ENCODE measurements at regions not wholly inside any gene's neighbourhood (a gene's known extent, or its start where the extent isn't known, plus 50 kb on each side); places are given as distances from the start of the nearest gene placed in this dataset.

DNA sequence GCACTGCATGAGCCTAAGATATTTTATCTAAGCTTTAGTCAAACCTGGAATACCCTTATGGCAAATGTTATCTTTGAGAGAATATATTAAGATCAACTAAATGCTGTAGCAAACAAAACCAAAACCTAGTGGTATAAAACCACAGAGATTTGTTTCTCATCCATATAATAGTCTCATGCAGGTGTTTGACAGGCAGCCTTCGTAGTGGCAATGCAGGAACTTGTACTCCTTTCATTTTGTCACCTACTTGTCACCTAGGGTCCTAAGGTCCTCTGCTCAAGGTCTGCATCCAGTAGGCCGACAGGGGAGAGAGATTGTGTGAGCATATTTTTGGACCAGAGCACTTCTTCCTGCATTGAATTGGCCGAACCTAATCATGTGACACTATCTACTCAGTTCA lies 352.6 kb downstream of the GPR37 start:
- peaks cover 4% of the 10 kb centered on the region in 2 donors for H3K9me3 Mint-ChIP-seq
- no peak for ATAC-seq
- intact Hi-C loops (cut with micrococcal nuclease): no loop called here
- H3K36me3 ChIP-seq (ENCODE audit: control insufficient read depth, insufficient read depth, low read length): no peaks in the 10 kb centered on the region
- H3K4me3 Mint-ChIP-seq: no peak overlapping the region
- WGBS (ENCODE audit: insufficient coverage): 11% methylated on average over 1 of the region's 3 CpGs
- no peaks in the 10 kb centered on the region for H3K27me3 ChIP-seq (ENCODE audit: control insufficient read depth, insufficient read depth, low read length)
- no peaks in the 10 kb centered on the region for H3K9me3 ChIP-seq (ENCODE audit: control insufficient read depth, insufficient read depth, low read length)
- H3K27me3 Mint-ChIP-seq (ENCODE audit: low read depth in 2 of 2): no peaks in the 10 kb centered on the region
- no peak overlapping the region for H3K27ac Mint-ChIP-seq
- no peak overlapping the region for H3K4me3 ChIP-seq (ENCODE audit: low read length)
- no peaks in the 10 kb centered on the region for H3K4me1 ChIP-seq (ENCODE audit: control insufficient read depth, insufficient read depth, low read length)
- no peak for DNase-seq
- no peaks in the 10 kb centered on the region for H3K4me1 Mint-ChIP-seq
- TF ChIP-seq, protein P1, sequence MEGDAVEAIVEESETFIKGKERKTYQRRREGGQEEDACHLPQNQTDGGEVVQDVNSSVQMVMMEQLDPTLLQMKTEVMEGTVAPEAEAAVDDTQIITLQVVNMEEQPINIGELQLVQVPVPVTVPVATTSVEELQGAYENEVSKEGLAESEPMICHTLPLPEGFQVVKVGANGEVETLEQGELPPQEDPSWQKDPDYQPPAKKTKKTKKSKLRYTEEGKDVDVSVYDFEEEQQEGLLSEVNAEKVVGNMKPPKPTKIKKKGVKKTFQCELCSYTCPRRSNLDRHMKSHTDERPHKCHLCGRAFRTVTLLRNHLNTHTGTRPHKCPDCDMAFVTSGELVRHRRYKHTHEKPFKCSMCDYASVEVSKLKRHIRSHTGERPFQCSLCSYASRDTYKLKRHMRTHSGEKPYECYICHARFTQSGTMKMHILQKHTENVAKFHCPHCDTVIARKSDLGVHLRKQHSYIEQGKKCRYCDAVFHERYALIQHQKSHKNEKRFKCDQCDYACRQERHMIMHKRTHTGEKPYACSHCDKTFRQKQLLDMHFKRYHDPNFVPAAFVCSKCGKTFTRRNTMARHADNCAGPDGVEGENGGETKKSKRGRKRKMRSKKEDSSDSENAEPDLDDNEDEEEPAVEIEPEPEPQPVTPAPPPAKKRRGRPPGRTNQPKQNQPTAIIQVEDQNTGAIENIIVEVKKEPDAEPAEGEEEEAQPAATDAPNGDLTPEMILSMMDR (IDR thresholded peaks at IDR 0.05): no peak
- H3K36me3 Mint-ChIP-seq: no peaks in the 10 kb centered on the region
- H3K27ac ChIP-seq (ENCODE audit: low read length): no peak overlapping the region

DNA sequence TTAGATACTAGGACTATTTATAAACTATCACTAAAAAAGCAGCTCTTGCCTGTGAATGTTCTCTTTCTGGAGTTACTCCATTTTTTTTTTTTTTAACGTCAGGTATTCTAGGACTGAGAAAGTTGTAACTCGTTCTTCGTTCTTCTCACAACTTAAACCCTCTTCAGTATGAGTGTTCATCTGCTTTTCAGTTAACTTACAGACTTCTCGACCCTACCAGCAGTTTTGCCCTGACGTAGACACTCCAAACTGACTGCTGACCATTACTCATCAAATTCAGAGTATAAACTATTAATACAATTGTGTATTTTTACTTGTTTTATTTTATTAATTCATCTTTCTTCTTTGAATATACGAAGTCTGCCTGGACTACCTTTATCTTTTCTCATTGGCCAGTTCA lies 353.1 kb downstream of the GPR37 start:
- Histone ChIP-seq H3K9me3 (ENCODE audit: control insufficient read depth, insufficient read depth, low read length) (no peaks in the 10 kb centered on the region), H3K27me3 (ENCODE audit: control insufficient read depth, insufficient read depth, low read length) (no peaks in the 10 kb centered on the region), H3K36me3 (ENCODE audit: control insufficient read depth, insufficient read depth, low read length) (no peaks in the 10 kb centered on the region), H3K4me3 (ENCODE audit: low read length) (no peak overlapping the region), H3K4me1 (ENCODE audit: control insufficient read depth, insufficient read depth, low read length) (no peaks in the 10 kb centered on the region), H3K27ac (ENCODE audit: low read length) (no peak overlapping the region)
- intact Hi-C loops (cut with micrococcal nuclease): no loop called here
- ATAC-seq: no peak
- Mint-ChIP-seq H3K4me3 (no peak overlapping the region), H3K36me3 (no peaks in the 10 kb centered on the region), H3K27me3 (ENCODE audit: low read depth in 2 of 2) (no peaks in the 10 kb centered on the region), H3K9me3 (peaks cover 4% of the 10 kb centered on the region in 2 donors), H3K27ac (no peak overlapping the region), H3K4me1 (no peaks in the 10 kb centered on the region)
- 60% methylated on average over 4 of the region's 6 CpGs for WGBS (ENCODE audit: insufficient coverage)
- TF ChIP-seq, protein P1 (IDR thresholded peaks at IDR 0.05): no peak
- DNase-seq: no peak

GRCh38 chr7:124411796-124412195 lies 353.8 kb downstream of the GPR37 start:
- WGBS (ENCODE audit: insufficient coverage): 64% methylated on average over 7 of the region's 7 CpGs
- Histone ChIP-seq H3K4me3 (ENCODE audit: low read length) (no peak overlapping the region), H3K27me3 (ENCODE audit: control insufficient read depth, insufficient read depth, low read length) (no peaks in the 10 kb centered on the region), H3K27ac (ENCODE audit: low read length) (no peak overlapping the region), H3K9me3 (ENCODE audit: control insufficient read depth, insufficient read depth, low read length) (no peaks in the 10 kb centered on the region), H3K4me1 (ENCODE audit: control insufficient read depth, insufficient read depth, low read length) (no peaks in the 10 kb centered on the region), H3K36me3 (ENCODE audit: control insufficient read depth, insufficient read depth, low read length) (no peaks in the 10 kb centered on the region)
- H3K4me3 Mint-ChIP-seq: no peak overlapping the region
- H3K27ac Mint-ChIP-seq: no peak overlapping the region
- no peaks in the 10 kb centered on the region for H3K4me1 Mint-ChIP-seq
- H3K9me3 Mint-ChIP-seq: peaks cover 5 to 8% of the 10 kb centered on the region in 2 donors
- H3K27me3 Mint-ChIP-seq (ENCODE audit: low read depth in 2 of 2): no peaks in the 10 kb centered on the region
- H3K36me3 Mint-ChIP-seq: no peaks in the 10 kb centered on the region
- DNase-seq (no peak), ATAC-seq (no peak)
- intact Hi-C loops (cut with micrococcal nuclease): no loop called here
- TF ChIP-seq, protein P1 (IDR thresholded peaks at IDR 0.05): no peak

DNA sequence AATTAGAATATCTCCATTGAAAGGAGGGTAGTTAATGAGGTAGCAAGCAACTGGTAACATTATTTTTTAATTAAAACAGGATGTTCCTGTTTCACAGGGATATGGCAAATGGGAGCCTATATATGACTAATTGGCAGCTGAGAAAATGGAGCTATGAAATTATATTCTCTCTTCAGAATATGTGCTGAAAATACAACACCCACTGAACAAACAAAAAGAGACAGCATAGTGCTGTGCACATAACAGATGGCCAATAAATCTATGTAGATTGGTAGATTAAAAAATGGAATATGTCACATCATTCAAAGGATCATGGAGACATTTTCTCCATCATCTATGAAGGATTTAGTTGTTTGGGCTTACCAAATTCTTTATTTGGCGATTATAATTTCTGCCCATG lies 362.0 kb downstream of the GPR37 start:
- Mint-ChIP-seq H3K27ac (no peak overlapping the region), H3K4me3 (no peak overlapping the region), H3K4me1 (no peaks in the 10 kb centered on the region), H3K27me3 (ENCODE audit: low read depth in 2 of 2) (no peaks in the 10 kb centered on the region), H3K9me3 (peaks cover 16% of the 10 kb centered on the region in 2 donors), H3K36me3 (no peaks in the 10 kb centered on the region)
- no peaks in the 10 kb centered on the region for H3K27me3 ChIP-seq (ENCODE audit: control insufficient read depth, insufficient read depth, low read length)
- ATAC-seq (no peak), DNase-seq (no peak)
- H3K9me3 ChIP-seq (ENCODE audit: control insufficient read depth, insufficient read depth, low read length): peaks cover 2% of the 10 kb centered on the region
- H3K4me1 ChIP-seq (ENCODE audit: control insufficient read depth, insufficient read depth, low read length): no peaks in the 10 kb centered on the region
- no peak overlapping the region for H3K4me3 ChIP-seq (ENCODE audit: low read length)
- H3K36me3 ChIP-seq (ENCODE audit: control insufficient read depth, insufficient read depth, low read length): no peaks in the 10 kb centered on the region
- intact Hi-C loops (cut with micrococcal nuclease): no loop called here
- H3K27ac ChIP-seq (ENCODE audit: low read length): no peak overlapping the region
- TF ChIP-seq, protein P1 (IDR thresholded peaks at IDR 0.05): no peak
- 80% methylated on average over 1 of the region's 1 CpG for WGBS (ENCODE audit: insufficient coverage)

Measured in natural killer cell (primary cell).